GM18499 (cell line): ENCODE measurements at regions not wholly inside any gene's neighbourhood (a gene's known extent, or its start where the extent isn't known, plus 50 kb on each side); places are given as distances from the start of the nearest gene placed in this dataset.

Experiments used
- ATAC-seq: cut with Tn5 transposase; IDR thresholded peaks from one replicate; pipeline ENCODE4 v1.9.1; 2021; ENCODE audit warnings: moderate number of reproducible peaks; ENCODE audit not compliant: insufficient read depth, unreplicated experiment

DNA sequence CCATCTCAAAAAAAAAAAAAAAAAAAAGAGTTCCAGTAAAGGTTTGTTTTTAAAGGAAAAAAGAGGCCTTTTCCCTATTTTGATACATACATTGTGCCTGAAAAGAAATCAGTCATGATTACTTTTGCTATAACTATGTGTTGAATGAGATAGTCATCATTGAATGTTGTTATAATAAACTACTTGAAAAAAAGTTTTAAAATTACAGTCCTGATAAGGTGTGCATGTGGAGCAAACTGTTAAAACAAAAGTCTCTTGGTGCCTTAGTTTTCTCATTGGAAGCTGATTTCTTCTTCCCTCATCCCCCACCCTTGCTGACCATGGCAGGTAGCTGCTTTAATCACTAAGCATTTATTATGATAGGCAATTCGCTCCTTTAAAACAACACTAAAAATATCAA, 172.3 kb upstream of the TBCA start:
- ATAC-seq = no peak

DNA sequence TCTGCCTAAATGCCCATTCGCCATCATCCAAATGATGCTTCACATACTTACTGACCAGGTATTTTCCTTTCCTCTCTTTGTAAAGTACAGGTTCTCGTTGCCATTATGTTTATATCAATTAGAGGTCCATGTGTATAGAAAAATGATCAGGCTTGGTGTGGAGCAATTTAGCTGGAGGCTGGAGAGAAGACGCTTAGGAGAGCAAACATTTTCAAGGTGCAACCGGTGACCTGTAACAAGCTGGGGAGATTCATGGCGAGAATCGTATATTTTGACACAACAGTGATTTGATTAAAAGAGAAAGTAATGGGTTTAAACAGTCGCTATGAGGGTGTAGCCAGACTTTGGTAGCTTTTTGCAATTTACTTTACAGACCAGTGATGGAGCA, 170.9 kb upstream of the TBCA start:
- no peak for ATAC-seq

- ATAC-seq = no peak
Observed at GRCh38 chr5:77946381-77947040, 170.4 kb upstream of the TBCA start.

- ATAC-seq = no peak
Observed at GRCh38 chr5:77945874-77946273, 169.7 kb upstream of the TBCA start.

DNA sequence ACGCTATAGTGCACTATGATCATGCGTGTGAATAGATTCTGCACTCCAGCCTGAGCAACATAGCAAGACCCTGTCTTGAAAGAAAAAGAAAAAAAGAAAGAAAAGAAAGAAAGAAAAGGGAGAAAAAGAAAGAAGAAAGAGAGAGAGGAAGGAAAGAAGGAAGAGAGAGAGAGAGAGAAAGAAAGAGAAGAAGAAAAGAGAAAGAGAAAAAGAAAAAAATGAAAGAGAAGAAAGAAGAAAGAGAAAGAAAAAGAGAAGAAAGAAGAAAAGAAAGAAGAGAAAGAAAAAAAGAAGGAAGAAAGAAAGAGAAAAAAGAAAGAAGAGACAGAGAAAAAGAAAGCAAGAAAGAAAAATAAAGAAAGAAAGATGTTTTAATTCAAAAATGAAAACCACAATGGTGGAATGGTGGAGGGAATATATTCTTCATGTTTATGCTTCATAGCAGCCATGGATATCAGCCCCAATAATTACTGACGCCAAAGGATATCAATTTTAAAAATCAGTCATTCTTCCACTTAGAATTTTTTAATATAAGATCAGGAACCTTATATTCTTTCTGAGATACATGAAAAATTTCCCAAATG, 168.7 kb upstream of the TBCA start:
- ATAC-seq = no peak

DNA sequence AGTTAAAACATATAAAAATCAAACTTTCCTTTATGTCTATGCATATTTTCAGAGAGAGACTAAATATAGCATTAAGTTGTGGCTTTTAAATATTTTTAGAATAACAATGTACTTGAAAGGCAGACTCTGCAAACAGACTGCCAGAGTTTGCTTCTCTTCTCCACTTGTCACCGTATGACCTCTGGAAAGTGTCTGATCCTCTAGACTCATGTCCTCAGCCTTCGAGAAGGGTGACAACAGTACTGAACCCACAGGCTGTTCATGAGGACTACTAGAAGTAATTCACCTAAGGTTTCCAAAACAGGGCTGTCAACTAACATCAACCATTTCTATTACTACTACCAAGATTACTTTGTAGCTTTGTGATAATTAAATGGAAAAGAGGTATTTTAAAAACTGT, 167.7 kb upstream of the TBCA start:
- no peak for ATAC-seq

DNA sequence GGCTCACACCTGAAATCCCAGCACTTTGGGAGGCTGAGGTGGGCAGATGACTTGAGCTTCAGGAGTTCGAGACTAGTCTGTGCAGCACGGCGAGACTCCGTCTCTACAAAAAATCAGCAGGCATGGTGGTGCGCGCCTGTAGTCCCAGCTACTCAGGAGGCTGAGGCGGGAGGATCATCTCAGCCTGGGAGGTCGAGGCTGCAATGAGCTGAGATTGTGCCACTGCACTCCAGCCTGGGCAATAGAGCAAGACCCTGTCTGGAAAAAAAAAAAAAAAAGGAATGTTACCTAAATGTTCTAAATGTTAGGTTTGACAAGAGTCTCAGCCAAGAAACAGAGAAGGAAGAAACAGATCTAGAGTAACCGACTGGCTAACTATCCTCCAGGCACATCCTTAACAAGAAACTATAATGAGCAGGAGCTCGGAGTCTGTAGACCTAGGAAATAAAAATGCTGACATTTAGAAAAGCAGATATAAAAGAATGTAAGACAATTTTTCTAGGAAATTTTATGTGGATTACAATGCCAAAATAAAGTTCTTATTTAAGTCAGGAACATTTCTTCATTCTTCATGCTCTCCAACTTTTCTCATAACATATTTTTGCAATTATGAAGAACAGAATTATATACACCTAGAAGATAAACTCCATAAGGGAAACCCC, 166.6 kb upstream of the TBCA start:
- no peak for ATAC-seq

DNA sequence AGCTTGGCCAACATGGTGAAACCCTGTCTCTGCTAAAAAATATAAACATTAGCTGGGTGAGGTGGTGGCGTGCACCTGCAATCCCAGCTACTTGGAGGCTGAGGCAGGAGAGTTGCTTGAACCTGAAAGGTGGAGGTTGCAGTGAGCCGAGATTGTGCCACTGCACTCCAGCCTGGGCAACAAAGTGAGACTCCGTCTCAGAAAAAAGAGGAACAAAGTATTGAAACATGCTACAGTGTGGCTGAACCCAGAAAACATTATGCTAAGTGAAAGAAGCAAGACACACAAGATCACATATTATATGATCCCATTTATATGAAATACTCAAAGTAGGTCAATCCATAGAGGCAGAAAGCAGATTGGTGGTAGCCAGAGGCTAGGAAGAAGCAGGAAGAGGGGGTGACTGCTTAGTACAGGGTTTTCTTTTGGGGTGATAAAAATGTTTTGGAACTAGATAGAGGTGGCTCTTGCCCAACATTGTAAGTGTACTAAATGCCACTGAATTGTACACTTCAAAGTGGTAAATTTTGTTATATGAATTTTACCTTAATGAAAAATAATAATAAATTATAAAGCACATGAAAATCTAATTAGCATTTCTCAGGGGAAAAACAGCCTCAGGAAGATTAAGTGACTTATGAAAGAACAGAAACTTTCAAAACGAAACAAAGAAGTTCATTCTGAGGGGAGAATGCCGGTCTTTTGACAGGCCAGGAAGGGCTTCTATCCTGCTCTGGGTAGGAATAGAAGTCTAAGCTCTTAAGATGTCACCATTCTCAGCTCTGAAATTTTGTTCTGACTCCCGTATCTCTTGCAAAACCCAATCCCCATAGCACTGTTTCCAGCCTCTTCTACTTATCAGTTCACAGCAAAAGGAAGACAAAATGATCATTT, 161.1 kb upstream of the TBCA start:
- ATAC-seq = peak; percentile 69

DNA sequence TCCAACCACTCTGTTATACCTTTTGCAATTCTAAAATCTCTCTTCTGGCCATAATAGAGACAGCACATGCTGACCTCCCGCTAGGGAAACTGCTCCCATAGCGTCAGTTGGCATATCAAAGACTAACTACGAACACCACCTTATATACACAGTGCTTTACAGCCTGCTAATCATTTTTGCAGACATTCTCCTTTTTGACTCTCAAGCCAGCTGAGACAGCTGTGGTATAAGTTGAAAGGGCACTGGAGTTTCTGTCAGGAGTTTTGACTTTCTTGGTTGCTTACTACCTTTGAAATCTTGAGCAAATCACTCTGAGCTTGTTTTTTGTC, 160.2 kb upstream of the TBCA start:
- no peak for ATAC-seq

- no peak for ATAC-seq
Observed at GRCh38 chr5:77935506-77936364, 159.6 kb upstream of the TBCA start.

DNA sequence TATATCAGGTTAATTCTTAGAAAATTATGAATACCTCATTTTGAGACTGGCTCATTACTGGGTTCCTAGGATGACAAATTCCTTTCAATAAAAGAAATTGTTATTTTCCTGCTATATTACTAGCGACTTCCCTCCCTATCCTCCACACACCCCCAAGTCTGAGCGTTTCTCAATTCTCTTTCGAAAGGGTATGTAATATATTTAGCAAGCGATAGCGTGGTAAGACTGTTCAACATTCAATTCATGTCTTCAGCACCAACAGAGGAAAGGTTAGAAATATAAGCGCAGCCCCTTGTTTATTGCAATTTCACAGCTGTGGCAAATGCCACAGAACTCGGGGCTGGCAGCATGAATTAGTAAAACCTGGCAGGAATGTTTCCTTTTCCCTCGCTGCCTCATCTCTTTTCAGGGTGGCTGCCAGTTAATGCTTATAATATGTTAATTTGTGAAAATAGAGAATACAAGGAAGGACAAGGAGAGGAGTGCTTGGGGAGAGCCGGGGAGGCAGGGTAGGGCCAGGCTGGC, 152.7 kb upstream of the TBCA start:
- no peak for ATAC-seq

GRCh38 chr5:77926337-77926736, 150.2 kb upstream of the TBCA start:
- no peak for ATAC-seq

GRCh38 chr5:77925503-77925902, 149.4 kb upstream of the TBCA start:
- ATAC-seq = no peak

- ATAC-seq = no peak
Observed at GRCh38 chr5:77924081-77924480, 147.9 kb upstream of the TBCA start.

DNA sequence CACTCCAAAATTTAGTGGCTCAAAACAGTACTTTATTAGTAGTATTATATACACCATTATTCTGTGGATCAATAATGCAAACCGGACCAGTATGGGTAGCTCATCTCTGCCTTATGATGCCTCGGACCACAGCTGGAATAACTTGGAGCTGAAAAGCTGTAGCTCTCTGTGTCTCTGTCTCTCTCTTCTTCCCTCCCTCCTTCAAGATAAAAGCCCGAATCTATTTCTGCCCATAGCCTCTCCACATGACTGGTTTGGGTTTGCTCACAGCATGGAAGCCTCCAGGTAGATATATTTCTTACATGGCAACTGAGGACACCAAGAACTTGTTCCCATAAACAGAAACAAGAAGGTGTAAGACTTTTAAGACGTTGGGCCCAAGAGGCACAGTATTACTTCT, 147.5 kb upstream of the TBCA start:
- no peak for ATAC-seq

DNA sequence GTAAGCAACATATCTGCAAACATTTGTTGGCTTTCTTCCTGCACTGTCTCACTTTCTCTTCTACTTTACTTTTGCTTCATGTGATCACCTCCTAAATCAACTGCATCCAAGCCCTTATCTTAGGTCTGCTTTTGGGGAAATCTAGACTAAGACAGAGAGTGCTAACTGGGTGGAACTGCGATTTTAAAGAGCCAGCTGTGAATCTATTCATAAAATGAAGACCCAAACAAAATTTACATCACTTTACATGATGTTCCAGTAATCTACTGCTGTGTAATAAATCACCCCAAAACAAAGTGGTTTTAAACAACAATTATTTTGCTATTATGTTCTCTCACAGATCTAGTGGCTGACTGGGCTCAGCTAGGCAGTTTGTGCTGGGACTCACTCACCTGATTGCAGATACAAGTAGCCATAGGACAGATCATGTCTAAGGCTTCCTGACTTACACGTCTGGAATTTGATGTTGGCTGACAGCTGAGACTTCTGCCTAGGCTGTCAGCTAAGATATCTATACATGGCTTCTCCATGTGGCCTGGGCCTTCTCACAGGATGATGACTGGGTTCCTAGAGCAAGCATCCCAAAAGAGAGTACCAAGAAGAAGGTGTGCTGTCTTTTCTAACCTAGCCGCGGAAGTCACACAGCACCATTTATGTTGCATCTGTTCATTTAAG, 145.1 kb upstream of the TBCA start:
- ATAC-seq = no peak

DNA sequence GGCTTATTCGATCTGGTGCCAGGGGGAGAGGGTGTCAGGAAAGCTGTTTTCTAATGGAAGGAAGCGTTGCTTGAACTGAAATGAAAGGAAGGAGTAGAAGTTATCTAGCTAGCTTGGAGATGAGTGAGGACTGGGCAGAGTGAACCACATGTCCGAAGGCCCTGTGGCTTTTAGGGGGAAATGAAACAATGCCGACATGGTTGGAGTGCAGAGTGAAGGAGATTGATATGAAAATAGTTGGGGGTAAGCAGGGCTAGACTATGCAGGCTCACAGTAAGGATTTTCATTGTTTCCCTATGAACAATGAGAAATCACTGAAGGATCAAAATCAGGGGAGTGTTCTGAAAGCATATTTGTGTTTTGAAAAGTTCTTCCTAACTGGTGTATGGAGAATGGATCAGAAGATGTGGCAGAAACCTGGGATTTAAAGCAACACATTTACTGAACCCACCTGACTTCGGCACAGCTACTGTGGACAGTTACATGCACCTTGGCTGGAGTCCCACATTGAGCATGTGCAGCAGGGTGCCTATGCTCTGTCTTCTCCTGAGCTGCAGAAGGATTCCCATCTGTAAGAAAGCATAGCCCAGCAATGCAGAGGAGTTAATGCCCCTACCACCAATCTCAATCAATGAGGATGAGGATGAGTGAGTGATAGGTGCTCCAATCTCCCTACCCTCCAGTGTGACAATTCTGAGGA, 144.4 kb upstream of the TBCA start:
- ATAC-seq = no peak

GRCh38 chr5:77915346-77915745, 139.2 kb upstream of the TBCA start:
- ATAC-seq = no peak

GRCh38 chr5:77912721-77913120, 136.6 kb upstream of the TBCA start:
- no peak for ATAC-seq
